AG08396 (cell line): ENCODE measurements at regions not wholly inside any gene's neighbourhood (a gene's known extent, or its start where the extent isn't known, plus 50 kb on each side); places are given as distances from the start of the nearest gene placed in this dataset.

Experiments
- DNase-seq: peaks from one replicate; pipeline ENCODE4 v3.0.0; 2012; ENCODE audit warnings: low spot score, mixed read lengths

DNA sequence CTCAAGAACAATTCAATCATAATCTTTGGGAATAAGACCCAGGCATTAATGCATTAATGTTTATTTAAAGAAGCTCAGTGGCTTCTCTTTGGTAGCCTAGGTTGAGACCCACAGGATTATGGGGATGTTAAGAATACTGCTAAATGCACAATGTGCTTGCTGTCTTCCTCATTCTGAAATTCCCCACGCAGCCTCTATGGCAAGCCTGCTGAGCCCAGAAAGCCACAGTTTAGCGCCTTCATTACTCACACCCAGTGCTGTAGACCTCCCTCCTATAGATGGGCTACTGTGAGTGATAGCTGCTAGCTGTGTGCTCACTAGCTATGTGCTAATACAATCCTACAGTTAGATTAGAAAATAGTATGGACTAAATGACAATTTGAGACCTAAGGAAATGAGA lies 90.6 kb downstream of the TNFSF13B start:
- no peak for DNase-seq

DNA sequence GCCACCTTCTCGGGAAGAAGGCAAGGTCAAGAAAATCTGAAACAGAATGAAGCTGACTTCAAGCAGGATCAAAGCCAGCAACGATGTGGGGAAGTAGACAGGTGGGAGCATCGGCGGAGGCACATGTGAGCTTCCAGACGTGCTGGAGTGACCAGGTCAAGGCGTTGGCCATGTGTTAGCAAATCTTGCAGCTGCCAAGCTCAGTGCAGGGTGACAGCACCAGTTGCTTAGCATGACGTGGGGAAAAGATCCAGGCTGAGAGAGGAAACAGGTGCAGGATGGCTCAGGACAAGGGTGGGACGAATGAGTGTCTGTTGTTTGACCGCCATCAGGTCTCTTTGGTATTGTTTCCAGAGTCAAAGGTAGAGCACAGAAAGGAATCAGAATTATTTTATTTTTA lies 92.3 kb downstream of the TNFSF13B start:
- DNase-seq, result no peak

DNA sequence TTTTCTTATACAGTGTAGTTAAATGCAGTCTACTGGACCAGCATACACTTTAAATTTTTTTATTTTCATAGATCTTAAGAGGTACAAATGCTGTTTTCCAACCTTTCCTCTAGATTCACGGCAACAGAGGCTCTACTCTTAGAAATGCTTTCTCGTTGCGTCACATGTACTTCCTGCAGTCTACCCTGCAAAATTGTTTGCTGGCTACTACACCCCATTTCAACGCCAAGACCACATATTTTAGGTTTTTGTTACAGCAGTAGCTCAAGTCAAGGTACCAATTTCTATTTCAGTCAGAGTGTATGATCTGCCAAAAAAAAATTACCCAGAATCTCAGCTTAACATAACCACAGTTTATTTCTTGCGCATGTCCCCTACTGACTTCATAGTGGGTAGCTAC lies 94.1 kb downstream of the TNFSF13B start:
- no peak for DNase-seq

DNA sequence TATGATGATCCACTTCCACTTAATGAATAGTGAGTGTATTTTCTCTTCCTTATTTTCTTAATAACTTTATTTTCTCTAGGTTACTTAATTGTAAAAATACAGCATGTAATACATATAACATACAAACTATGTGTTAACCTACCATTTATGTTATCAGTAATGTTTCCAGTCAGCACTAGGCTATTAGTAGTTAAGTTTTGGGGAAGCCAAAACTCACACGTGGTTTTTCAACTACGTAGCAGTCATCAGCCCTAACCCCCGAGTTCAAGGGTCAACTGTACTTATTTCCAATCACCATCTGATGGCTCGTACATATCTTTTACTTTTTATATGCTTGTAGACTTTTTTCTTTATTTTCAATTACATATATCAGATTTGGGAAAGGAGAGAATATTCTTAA lies 95.7 kb downstream of the TNFSF13B start:
- no peak for DNase-seq

DNA sequence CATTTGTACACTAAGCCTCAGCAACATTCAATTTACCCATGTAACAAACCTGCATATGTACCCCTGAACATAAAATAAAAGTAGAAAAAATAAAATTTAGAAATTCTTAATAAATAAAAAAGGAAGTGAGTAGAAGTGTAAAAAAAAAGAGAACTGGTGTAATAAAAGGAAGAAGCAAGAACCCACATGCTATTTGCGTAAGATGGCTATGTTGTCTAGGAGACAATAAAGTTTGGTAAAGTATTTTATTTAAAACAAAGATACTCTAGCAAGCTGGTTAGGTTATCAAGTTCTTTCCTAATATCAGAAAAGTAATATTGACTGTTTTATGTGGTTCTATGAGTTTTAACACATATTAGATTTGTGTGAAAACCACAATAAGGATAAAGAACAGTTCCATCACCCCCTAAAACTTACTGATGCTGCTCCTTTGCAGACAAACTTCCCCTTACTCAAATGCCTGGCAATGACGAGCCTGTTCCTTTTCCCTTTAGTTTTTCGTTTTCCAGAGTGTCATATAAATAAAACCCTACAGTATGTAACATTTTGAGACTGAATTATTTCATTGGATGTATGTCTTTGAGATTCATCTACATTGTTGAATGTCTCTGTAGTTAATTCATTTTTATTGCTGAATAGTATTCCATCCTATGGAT lies 98.9 kb downstream of the TNFSF13B start:
- DNase-seq, result no peak

DNA sequence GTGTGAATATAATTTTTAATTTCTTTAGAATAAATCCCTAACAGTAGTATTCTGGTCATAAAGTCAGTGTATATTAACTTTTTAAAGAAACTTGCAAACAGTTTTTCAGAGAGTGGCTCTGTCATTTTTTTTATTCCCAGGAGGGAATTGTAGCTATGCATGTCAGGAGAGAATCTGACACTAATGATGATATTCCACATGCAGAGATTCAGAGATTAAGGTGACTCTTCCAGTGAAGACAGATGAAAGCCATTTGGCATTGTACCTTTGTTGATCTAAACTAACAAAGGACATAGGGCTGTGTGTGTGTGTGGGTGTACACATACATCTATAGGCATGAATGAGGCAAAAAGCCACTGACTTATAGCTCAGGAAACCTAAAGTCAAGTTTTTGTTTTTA lies 99.9 kb downstream of the TNFSF13B start:
- no peak for DNase-seq

DNA sequence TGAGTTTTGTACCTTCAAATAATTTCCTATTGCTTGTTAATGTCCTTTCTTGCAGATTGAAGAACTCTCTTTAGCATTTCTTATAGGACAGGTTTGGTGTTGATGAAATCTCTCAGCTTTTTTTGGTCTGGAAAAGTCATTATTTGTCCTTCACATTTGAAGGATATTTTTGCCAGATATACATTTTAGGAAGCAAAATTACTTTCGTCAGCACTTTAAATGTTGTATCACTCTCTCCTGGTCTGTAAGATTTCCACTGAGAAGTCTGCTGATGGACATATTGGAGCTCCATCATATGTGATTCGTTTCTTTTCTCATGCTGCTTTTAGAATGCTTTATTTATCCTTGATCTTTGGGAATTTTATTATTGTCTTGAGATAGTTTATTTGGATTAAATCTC lies 105.5 kb downstream of the TNFSF13B start:
- DNase-seq, result no peak

DNA sequence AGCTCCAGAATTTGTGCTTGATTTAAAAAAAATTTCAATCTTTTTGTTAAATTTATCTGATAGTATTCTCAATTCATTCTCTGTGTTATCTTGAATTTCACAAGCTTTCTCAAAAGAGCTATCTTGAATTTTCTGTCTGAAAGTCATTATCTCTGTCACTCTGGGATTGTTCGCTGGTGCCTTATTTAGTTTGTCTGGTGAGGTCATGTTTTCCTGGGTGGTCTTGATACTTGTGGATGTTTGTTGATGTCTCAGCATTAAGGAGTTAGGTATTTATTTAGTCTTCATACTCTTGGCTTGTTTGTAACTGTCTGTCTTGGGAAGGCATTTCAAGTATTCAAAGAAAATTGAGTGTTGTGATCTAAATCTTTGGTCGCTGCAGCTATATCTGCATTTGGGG lies 106.3 kb downstream of the TNFSF13B start:
- DNase-seq, result no peak

DNA sequence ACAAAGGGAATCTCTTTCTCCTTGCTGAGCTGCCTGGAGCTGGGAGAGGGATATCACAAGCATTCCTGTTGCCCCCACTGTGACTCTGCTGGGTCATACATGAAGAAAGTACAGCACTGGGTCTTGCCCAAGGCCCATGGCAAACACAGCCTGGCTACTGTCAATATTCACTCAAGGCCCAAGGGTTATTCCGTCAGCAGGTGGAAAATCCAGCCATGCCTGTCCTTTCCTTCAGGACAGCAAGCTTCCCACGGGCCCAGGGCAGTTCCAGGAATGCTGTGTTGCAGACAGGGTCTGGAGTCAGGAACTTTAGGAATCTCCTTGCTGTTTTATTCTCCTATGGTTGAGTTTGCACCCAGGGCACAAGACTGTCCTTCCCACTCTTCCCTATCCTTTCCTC lies 106.8 kb downstream of the TNFSF13B start:
- no peak for DNase-seq

DNA sequence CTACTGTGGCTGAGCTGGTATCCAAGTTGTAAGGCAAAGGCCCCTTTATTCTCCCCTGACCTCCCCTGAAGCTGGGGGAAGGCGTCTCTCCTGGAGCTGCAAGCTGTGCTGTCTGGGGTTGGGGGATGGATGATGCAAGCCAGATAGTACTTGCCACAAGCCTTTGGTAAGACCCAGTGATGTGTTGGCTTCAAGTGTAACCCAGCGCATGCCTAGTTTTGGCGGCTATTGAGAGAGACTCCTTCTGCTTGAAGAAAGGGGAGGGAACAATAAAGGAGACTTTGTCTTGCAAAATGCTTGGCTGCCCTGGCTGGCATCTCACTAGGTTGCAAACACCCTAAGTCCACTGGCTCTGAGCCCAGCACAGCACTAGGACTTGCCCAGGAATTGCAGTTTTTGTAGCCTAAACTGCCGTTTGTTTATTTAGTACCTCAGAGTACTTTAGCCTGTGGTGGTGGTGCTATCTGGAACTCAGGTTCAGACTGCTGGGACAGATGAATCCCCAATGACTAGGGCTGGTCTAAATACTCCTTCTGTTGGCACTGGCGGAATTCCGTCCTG lies 108.2 kb downstream of the TNFSF13B start:
- DNase-seq, result no peak

DNA sequence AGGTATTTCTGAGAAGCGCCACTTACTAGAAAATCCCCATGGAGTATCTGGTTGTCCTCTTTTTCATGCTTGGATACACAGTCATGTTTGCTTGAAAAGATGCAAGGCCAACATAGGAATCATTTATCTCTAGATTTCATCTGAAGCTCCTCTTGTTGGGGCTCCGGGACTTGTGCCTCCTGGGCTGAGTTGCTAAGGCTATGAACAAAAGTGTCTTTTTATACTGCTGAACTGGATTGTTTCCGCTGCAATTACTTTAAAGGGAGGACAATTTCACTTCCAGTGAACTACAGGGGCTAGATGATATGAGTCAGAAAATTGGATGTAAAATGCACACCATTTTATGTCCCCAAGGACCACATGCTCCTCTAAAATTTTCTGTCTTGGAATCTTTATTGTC lies 114.1 kb downstream of the TNFSF13B start:
- DNase-seq, result no peak

DNA sequence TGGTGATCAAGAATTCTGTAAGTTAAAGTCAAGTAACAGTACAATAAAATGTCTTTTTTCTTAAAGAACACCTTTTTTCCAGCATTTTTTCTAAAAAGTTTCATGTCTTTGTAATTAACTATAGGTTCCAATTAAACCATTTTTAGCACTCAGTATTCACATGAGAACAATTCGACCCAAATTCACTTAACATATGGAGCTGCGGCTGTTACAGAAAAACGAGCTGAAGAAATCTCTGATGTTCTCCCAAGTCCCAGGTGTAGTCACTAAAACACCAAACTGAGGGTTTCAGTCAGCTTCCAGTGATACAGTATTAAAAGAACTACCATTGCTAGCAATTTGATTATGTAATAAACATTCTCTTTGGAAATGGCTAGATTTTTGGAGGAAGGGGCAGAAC lies 117.6 kb downstream of the TNFSF13B start:
- no peak for DNase-seq

DNA sequence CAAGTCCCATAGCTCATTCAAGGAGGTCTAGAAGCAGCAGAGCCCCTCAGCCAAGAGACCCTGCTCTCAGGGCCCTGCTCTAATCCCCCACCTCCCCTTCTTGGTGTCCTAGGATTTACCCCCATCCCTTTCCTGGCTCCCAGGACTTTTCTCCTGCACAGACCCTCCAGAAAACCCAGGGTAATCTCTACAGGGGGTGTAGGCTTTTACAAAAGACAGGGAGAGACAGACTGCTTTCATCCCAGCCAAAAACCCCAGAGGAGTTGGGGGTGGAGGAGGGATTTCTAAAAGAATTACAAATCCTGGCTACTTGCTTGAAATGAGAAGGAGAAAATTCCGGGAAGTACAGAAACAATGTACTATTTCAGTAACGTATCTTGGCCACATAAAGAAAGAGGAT lies 133.3 kb downstream of the TNFSF13B start:
- DNase-seq, result no peak

DNA sequence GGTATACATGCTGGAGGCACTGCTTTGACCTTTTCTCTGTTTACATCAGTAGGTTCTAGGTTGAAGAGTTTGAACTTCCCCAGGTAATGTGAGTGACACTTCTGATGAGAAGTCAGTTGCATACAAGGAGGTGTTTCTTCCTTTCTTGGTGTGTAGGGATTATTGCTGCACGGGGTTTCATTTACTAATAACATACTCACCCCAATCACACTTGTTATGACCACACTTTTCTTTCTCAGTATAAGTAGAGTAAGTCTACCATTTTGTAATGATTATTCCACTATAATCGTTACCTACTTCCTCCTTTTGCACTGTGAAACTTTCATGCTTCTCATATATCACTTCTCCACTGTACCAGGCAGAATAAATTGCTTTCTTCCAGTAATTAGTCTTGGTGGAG lies 138.0 kb downstream of the TNFSF13B start:
- no peak for DNase-seq

DNA sequence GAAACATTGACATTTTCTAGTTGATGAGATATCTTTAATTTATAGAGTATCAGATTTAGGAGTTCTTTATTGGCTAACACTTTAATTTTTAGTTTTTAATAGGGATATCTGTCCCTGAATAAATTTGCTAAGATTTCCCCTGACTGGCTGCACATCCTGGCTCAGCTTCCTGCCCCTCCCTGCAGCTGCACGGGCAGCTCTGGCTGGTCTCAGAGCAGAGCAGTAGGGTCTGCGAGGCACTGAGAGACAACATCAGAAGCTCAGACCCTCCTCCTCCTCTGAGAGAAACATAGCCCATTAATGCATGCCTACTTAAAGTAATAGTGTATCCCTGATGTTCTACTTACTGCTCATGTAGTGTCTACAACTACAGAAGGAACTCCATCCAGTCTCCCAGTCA lies 139.2 kb downstream of the TNFSF13B start:
- DNase-seq, result no peak

DNA sequence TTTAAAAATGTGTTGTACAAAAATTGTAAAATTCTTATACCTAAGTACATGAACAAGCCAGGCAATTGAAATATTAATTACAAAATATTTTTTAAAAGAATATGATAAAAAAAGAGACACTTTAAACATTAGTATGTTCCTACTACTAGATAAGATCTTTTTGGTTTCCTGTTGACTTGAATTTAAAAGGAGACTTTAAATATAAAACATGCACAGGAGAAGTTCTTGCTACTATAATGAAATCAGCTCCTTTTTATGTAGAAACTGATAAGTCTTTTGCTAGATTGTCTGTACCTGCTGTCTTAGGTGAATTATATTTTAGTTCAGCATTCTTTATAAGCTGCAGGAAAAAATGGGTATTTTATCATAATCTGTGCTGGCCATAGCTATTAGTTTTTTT lies 140.2 kb downstream of the TNFSF13B start:
- no peak for DNase-seq

DNA sequence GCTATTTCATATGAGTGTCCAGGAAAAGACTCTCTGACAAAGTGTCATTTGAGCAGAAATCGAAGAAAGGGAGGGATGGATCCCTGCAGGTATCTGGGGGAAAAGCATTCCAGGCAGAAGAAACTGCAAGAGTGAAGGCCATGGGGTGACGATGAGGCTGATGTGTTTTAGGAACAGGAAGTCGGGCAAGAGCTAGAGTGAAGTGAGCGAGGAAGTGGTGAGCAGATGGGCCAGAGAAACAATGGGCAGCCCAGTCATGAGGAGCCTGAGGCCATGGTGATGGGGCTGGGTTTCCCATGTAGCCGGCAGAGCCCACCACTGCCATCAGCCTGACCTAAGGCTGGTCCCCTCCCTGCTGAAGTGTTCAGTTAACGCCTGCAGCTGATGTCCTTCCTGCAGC lies 150.2 kb downstream of the TNFSF13B start:
- no peak for DNase-seq

DNA sequence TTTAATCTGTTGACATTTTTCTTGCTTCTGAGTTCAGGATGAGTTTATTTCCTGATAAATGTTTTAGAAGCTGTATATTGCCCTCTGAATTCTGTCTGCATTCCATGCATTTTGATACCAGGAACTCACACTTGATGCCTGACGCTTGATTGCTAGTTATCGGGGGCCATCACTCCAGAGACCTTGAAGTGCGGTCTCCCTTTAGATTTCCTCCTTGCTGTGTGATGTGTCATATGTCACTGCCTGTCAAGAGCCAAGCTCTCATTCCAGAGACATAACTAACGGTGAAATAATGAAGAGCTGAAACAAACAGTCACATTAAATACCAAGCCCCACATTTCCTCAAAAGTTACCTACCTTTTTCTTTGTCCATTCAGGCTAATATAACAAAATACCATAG lies 155.5 kb downstream of the TNFSF13B start:
- DNase-seq, result no peak

DNA sequence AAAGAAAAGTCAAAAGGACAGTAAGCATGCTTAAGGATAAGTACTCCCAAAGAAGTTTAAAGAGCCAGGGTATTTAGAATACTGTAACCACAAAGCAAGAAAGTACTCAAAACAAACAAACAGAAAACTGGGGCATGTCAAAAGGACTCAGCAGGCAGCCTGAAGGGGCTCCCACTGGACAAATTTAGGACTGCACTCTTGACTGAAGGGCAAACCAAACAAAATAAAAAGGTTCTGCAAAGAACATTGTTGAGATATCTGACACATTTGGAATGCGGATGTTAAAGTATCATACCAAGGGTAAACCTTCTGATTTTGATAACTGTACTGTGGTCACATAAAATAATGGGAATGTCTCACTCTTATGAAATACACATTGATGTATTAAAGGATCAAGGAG lies 157.4 kb downstream of the TNFSF13B start:
- no peak for DNase-seq

DNA sequence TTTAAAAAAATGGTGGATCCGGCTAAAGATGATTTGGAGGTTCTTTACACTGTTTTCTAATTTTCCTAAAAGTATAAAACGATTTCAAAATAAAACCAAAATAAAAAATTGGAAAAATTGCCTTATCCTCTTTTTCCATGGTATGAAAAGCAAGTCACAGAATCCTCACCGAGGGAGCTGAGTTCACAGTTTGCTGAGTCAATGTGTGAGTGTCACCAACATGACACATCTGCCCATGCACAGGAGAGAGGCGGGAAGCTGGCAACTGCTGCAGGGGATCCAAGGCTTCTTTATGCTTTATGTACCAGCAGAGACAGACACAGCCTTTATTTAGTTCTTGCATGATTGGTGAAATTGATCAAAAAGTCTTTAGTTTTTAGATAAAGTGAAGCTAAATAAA lies 157.8 kb downstream of the TNFSF13B start:
- DNase-seq, result no peak

DNA sequence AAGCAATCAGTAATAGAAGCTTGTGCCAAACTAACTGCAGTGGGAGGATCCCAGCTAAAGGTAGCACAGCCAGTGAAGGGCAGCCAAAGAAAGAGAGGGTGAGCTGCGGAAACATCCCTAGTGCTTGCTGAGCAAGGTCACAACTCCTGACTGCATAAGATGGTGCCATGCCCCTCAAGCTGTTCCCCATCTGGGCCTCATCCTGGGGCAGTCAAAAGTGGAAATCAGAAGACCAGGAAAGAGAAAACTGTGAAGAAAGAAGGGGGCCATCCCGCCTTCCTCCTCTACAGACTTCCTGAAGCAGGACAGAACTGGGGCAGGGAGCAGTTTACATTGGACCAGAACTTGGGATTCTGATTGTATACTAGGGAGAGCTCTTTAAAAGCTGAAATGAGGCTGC lies 159.2 kb downstream of the TNFSF13B start:
- no peak for DNase-seq

DNA sequence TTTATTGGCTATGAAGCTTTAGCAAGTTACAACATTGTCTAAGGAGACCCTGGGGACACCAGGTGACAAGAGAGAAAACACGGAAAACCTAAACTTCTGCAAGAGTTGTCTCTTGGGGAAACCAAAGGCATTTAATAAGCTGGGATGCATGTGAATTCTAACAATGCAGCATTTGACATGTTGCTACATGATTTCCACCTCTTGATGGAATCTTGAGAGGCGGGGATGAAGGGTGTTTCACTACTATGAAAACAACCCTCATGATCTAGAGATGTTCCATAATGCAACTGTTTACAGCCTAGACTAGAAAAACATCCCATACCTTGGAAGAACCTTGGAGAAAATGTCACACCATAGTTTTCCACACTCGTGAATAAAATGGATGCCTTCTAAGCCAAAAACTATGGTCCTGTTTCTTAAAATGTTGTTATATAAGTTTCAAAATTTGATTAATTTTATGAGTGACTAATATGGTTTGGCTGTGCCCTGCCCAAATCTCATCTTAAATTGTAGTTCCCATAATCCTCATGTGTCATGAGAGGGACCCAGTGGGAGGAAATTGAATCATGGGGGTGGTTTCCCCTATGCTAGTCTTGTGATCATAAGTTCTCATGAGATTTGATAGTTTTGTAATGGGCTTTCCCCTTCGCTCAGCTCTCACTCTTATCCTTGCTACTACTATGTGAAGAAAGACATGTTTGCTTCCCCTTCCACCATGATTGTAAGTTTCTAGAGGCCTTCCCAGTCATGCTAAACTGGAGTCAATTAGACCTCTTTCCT lies 164.6 kb downstream of the TNFSF13B start:
- no peak for DNase-seq

DNA sequence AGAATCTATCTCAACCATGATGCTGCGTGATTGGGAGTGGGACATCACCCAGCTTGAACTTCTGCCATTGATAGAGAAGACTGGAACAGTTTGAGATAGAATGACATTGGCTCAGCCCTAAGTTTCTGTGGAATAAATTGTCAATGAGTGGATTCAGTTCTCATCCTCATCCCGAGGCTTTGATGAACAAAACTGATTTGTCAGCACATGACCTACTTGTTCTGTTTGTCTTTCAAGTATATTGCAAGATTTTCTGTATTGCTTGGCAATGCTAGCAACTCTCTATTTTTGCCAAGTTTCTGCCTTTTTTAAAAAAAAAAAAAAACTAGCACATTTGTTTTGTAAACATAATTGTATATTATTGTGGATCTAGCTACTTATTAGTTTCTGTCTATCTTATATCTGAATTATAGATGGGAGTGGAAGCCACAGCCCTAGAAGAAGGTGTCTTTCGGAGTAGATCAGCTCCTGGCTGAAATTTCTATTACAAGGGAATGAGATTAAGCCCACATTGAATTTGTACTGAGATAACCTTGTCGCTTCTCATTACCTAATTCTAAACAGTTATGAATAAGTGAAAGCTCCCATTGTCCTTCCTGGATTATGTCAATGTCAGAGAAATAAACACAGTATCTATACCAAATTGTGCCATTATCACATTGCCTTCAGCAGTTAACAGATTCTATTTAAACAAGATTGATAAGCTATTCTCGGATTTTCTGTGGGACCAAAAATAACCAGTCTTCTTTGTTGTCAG lies 166.1 kb downstream of the TNFSF13B start:
- no peak for DNase-seq
